Ascending aorta (tissue), 2 donors: ENCODE measurements at regions not wholly inside any gene's neighbourhood (a gene's known extent, or its start where the extent isn't known, plus 50 kb on each side); places are given as distances from the start of the nearest gene placed in this dataset.

Experiments
- DNase-seq, 2 donors: peaks; one replicate each; pipeline ENCODE4 v3.0.0-alpha.2; 2019; ENCODE audit warnings: low spot score in 2 of 2
- H3K27ac ChIP-seq, 2 donors: fragments of 200-600 bp; sonication (generic); one replicate each; pipeline ENCODE4 v1.5.1; 2016 to 2017; ENCODE audit warnings: mild to moderate bottlenecking in 1 of 2
- H3K27me3 ChIP-seq: fragments of 200-600 bp; sonication (generic); one replicate; pipeline ENCODE4 v1.5.1; 2017
- H3K36me3 ChIP-seq, 2 donors: fragments of 200-600 bp; sonication (generic); one replicate each; pipeline ENCODE4 v1.5.1; 2016
- H3K4me1 ChIP-seq, 2 donors: fragments of 200-600 bp; sonication (generic); one replicate each; pipeline ENCODE4 v1.5.1; 2016 to 2017; ENCODE audit warnings: mild to moderate bottlenecking in 1 of 2
- H3K4me3 ChIP-seq, 2 donors: fragments of 200-600 bp; sonication (generic); one replicate each; pipeline ENCODE4 v1.5.1; 2016 to 2017; ENCODE audit warnings: mild to moderate bottlenecking in 1 of 2
- H3K9me3 ChIP-seq, 2 donors: fragments of 200-600 bp; sonication (generic); one replicate each; pipeline ENCODE4 v1.5.1; 2016
- intact Hi-C: fragments of 100-400 bp; cut with DNase I; formaldehyde crosslinking; loops from one replicate; pipeline ENCODE4 v1.15.1; 2023
- TF ChIP-seq, protein P1 (sequence below), 3 experiments: fragments of 200-600 bp in 2 of 3; fragments of 450-650 bp in 1 of 3; sonication (generic) in 2 of 3; IDR thresholded peaks; one replicate each; pipeline ENCODE4 v1.5.1; 2016 to 2019; ENCODE audit warnings: antibody characterized with exemption in 3 of 3, mild to moderate bottlenecking in 1 of 3, moderate library complexity in 1 of 3

DNA sequence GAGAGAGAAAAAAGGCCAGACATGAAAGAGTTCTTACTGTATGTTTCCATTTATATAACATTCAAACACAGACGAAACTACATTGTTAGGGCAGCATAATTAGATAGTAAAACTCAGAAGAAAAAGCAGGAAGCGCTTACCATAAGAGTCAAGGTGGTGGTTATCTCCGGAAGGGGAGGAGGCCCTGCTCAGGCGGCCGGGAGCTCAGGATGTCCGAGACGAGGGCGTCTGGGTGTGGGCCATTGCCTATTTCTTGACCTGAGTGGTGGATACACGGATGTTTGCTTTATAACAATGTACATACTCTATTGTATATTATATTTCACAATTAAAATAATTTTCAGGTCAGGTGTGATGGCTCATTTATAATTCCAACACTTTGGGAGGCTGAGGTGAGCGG, 80.9 kb upstream of the COL5A1 start:
- Histone ChIP-seq H3K4me1 (no peaks in the 10 kb centered on the region), H3K27me3 (no peaks in the 10 kb centered on the region), H3K36me3 (no peaks in the 10 kb centered on the region), H3K27ac (no peak overlapping the region), H3K4me3 (no peak overlapping the region), H3K9me3 (no peaks in the 10 kb centered on the region)
- intact Hi-C loops = no loop called here
- TF ChIP-seq, protein P1, sequence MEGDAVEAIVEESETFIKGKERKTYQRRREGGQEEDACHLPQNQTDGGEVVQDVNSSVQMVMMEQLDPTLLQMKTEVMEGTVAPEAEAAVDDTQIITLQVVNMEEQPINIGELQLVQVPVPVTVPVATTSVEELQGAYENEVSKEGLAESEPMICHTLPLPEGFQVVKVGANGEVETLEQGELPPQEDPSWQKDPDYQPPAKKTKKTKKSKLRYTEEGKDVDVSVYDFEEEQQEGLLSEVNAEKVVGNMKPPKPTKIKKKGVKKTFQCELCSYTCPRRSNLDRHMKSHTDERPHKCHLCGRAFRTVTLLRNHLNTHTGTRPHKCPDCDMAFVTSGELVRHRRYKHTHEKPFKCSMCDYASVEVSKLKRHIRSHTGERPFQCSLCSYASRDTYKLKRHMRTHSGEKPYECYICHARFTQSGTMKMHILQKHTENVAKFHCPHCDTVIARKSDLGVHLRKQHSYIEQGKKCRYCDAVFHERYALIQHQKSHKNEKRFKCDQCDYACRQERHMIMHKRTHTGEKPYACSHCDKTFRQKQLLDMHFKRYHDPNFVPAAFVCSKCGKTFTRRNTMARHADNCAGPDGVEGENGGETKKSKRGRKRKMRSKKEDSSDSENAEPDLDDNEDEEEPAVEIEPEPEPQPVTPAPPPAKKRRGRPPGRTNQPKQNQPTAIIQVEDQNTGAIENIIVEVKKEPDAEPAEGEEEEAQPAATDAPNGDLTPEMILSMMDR (IDR thresholded peaks at IDR 0.05) = no peak
- peak in 1 of 2 donors; percentile 2 for DNase-seq

- Histone ChIP-seq H3K4me1 (no peaks in the 10 kb centered on the region), H3K4me3 (no peak overlapping the region), H3K36me3 (no peaks in the 10 kb centered on the region), H3K27me3 (no peaks in the 10 kb centered on the region), H3K9me3 (no peaks in the 10 kb centered on the region), H3K27ac (no peak overlapping the region)
- intact Hi-C loops = no loop called here
- DNase-seq = peak in 1 of 2 donors; percentile 48
- TF ChIP-seq, protein P1 (IDR thresholded peaks at IDR 0.05) = no peak
These were observed 80.0 kb upstream of the COL5A1 start for GRCh38 chr9:134561427-134562145.

- H3K36me3 ChIP-seq = no peaks in the 10 kb centered on the region
- H3K27ac ChIP-seq = no peak overlapping the region
- intact Hi-C loops = no loop called here
- no peaks in the 10 kb centered on the region for H3K4me1 ChIP-seq
- TF ChIP-seq, protein P1 (IDR thresholded peaks at IDR 0.05) = no peak
- no peaks in the 10 kb centered on the region for H3K27me3 ChIP-seq
- H3K9me3 ChIP-seq = peaks cover 0 to 6% of the 10 kb centered on the region in 2 donors
- no peak overlapping the region for H3K4me3 ChIP-seq
- DNase-seq = peak in 1 of 2 donors; percentile 15
These were observed 79.3 kb upstream of the COL5A1 start for GRCh38 chr9:134562146-134562849.

GRCh38 chr9:134563397-134563796, 78.2 kb upstream of the COL5A1 start:
- TF ChIP-seq, protein P1 (IDR thresholded peaks at IDR 0.05) = no peak
- H3K4me1 ChIP-seq = no peaks in the 10 kb centered on the region
- no peaks in the 10 kb centered on the region for H3K27me3 ChIP-seq
- no peak overlapping the region for H3K4me3 ChIP-seq
- H3K9me3 ChIP-seq = peaks cover 0 to 7% of the 10 kb centered on the region in 2 donors
- intact Hi-C loops = no loop called here
- no peak overlapping the region for H3K27ac ChIP-seq
- no peaks in the 10 kb centered on the region for H3K36me3 ChIP-seq
- DNase-seq = peak in 1 of 2 donors; percentile 16

DNA sequence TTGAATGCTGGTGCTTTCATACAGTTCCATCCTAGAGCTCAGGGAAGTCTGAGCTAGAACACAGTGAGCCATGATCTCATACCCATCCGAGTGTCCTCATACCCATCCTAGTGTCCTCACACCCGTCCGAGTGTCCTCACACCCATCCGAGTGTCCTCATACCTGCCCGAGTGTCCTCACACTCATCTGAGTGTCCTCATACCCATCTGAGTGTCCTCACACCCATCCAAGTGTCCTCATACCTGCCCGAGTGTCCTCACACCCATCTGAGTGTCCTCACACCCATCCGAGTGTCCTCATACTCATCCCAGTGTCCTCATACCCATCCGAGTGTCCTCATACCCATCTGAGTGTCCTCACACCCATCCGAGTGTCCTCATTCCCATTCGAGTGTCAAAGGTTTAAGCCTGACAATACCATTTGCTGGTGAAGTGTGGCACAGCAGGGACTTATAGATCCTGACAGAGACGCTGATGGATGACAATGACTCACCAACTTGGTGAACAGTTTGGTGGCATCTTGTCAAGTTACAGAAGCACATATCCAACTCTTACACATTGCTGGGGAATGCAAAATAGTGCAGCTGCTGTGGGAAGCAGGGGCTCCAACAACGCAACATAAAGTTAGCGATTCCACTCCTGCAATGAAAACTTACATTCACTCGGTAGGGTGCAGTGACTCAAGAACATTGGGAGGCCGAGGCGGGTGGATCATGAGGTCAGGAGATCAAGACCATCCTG, 77.0 kb upstream of the COL5A1 start:
- H3K36me3 ChIP-seq = no peaks in the 10 kb centered on the region
- no peak overlapping the region for H3K27ac ChIP-seq
- H3K27me3 ChIP-seq = no peaks in the 10 kb centered on the region
- DNase-seq = peak in 1 of 2 donors; percentile 56
- no peak overlapping the region for H3K4me3 ChIP-seq
- H3K4me1 ChIP-seq = no peaks in the 10 kb centered on the region
- intact Hi-C loops = no loop called here
- TF ChIP-seq, protein P1 (IDR thresholded peaks at IDR 0.05) = no peak
- peaks cover 0 to 7% of the 10 kb centered on the region in 2 donors for H3K9me3 ChIP-seq
